Activated CD8-positive, alpha-beta memory T cell treated with anti-CD3 and anti-CD28 coated beads, Interleukin-2, amount 10 ng/mL, durations not matched to agents 7 days and 5 days (primary cell): ENCODE measurements at regions not wholly inside any gene's neighbourhood (a gene's known extent, or its start where the extent isn't known, plus 50 kb on each side); places are given as distances from the start of the nearest gene placed in this dataset.

Experiments used
- ATAC-seq: fragments of 150-1000 bp; cut with Tn5 transposase; one replicate; pipeline ENCODE4 v1.10.0; 2021; ENCODE audit warnings: moderate library complexity
- CTCF ChIA-PET: fragments of 350-600 bp; sonication (Branson Sonifier 250); formaldehyde crosslinking; loops from one replicate; lab custom pipeline; 2021; ENCODE audit warnings: antibody characterized with exemption; lab: Charles Lee
- DNase-seq: peaks from one replicate; pipeline ENCODE4 v3.0.0-alpha.2; 2020
- H3K27ac Mint-ChIP-seq: one replicate; pipeline ENCODE4 v1.8.0; 2021; ENCODE audit warnings: mild to moderate bottlenecking, mixed read lengths
- H3K27me3 Mint-ChIP-seq: one replicate; pipeline ENCODE4 v1.8.0; 2021; ENCODE audit warnings: mixed read lengths
- H3K36me3 Mint-ChIP-seq: one replicate; pipeline ENCODE4 v1.8.0; 2021; ENCODE audit warnings: mild to moderate bottlenecking, mixed read lengths
- H3K4me1 Mint-ChIP-seq: one replicate; pipeline ENCODE4 v1.8.0; 2021; ENCODE audit warnings: mixed read lengths
- H3K4me3 Mint-ChIP-seq: one replicate; pipeline ENCODE4 v1.8.0; 2021; ENCODE audit warnings: mild to moderate bottlenecking, moderate library complexity, mixed read lengths
- H3K9me3 Mint-ChIP-seq: one replicate; pipeline ENCODE4 v1.8.0; 2022; ENCODE audit warnings: low read depth, mixed read lengths

DNA sequence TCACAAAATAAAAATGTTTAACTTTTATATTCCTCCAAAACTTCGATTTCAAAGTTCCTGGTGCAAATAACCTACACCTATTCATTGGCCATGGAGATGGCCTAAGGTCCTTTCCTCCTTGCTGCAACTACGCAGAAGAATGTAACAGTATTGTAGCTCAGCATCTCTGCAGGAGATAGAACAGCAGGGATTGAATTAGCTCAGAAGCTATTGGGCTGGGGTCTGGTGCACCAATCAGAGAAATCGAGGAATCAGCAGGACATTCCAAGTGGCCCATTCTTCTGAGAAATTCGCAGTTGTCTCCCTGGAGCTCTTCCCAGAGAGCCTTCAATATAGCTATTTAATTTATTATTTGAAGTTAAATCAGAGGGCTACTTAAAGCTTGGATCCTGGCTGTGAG is 560.6 kb downstream of the GATA3 start:
- DNase-seq (no peak), ATAC-seq (no peak)
- no peaks in the 10 kb centered on the region for H3K4me1 Mint-ChIP-seq
- H3K27me3 Mint-ChIP-seq, result peaks cover 7% of the 10 kb centered on the region
- H3K27ac Mint-ChIP-seq, result no peak overlapping the region
- CTCF ChIA-PET, result no interaction called here
- H3K4me3 Mint-ChIP-seq, result no peak overlapping the region
- H3K9me3 Mint-ChIP-seq, result peaks cover 3% of the 10 kb centered on the region
- no peaks in the 10 kb centered on the region for H3K36me3 Mint-ChIP-seq

DNA sequence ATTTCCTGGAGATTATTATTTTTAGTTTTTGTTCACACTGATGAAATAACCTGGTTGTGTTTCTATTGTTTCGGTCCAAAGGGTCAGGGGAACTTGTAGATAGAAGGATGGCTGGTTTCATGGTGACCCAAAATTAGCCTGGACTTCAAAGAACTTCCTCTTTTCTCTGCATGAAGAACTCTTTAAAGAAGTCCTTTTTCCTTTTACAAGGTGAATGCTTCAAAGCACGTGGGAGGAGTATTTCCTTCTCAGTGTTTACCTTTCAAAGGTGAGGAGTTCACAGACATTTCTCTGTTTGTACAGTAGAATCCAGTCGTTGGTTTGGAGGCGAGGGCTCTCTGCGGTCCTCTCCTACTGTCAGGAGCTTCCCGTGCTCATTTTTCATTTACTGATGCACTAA is 561.7 kb downstream of the GATA3 start:
- Mint-ChIP-seq H3K27me3 (peaks cover 5% of the 10 kb centered on the region), H3K36me3 (no peaks in the 10 kb centered on the region), H3K4me3 (no peak overlapping the region), H3K9me3 (peaks cover 3% of the 10 kb centered on the region), H3K4me1 (no peaks in the 10 kb centered on the region), H3K27ac (no peak overlapping the region)
- CTCF ChIA-PET, result no interaction called here
- ATAC-seq, result no peak
- DNase-seq, result no peak

DNA sequence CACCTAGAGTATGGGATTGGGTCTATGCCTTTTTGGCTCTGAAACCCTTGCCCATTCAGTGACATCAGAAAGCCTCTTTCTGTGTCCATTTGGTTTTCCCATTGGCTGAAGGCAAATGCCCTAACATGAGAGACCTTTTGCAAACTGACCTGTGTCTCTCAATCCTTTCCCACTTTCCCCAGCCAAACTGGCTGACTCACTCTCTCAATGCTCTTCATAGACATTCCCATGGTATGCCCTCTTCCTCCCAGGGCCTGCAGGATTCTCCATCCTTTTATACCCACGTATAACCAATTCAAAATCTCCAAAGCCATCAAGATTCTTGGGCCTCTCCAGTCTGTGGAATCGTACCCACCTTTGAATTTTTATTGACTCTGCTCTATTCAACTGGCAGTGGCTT is 563.3 kb downstream of the GATA3 start:
- H3K9me3 Mint-ChIP-seq, result no peaks in the 10 kb centered on the region
- no peak overlapping the region for H3K4me3 Mint-ChIP-seq
- no peaks in the 10 kb centered on the region for H3K36me3 Mint-ChIP-seq
- no peak overlapping the region for H3K27ac Mint-ChIP-seq
- CTCF ChIA-PET, result no interaction called here
- peaks cover 5% of the 10 kb centered on the region for H3K27me3 Mint-ChIP-seq
- no peaks in the 10 kb centered on the region for H3K4me1 Mint-ChIP-seq
- DNase-seq (no peak), ATAC-seq (no peak)

DNA sequence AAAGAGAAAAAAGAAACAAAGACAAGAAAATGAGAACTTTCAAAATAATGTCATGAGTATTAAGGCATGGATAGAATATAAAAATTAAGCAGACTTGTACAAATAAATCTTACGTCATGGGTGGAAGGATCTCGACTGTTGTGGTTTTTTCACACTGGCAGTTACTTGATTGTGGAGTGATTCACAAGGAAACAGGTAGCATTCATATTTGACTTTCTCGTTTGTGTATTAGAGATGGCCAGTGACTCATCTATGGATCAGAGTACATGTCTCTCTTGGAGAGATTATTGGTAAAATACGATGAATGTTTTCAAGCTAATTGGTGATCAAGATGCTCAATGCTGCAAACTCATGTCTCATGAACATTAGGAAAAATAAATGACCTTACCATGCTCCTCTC is 564.3 kb downstream of the GATA3 start:
- Mint-ChIP-seq H3K4me3 (no peak overlapping the region), H3K4me1 (no peaks in the 10 kb centered on the region), H3K36me3 (no peaks in the 10 kb centered on the region), H3K27me3 (peaks cover 5% of the 10 kb centered on the region), H3K9me3 (no peaks in the 10 kb centered on the region), H3K27ac (no peak overlapping the region)
- CTCF ChIA-PET, result no interaction called here
- DNase-seq (no peak), ATAC-seq (no peak)

DNA sequence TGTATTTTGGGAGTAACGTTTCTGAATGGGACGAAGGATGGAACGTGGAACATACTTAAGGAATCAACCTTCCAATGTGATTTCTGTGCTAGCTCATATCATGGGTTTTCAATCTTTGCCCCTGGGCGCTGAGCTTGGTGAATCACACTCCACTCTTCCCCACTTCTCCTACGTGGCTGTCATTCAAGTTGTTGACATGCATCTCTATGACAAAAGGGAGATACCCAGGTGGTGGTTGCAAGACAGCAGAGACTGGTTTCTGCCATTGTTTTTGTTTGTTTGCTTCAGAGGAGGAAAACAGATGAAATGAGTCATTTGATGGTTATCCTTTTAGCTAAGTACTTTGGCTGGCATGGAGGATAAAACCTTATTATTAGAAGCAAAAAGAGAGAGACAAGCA is 573.9 kb downstream of the GATA3 start:
- CTCF ChIA-PET, result no interaction called here
- Mint-ChIP-seq H3K27me3 (peaks cover 3% of the 10 kb centered on the region), H3K27ac (no peak overlapping the region), H3K9me3 (no peaks in the 10 kb centered on the region), H3K4me1 (no peaks in the 10 kb centered on the region), H3K36me3 (no peaks in the 10 kb centered on the region), H3K4me3 (no peak overlapping the region)
- DNase-seq, result no peak
- ATAC-seq, result no peak

DNA sequence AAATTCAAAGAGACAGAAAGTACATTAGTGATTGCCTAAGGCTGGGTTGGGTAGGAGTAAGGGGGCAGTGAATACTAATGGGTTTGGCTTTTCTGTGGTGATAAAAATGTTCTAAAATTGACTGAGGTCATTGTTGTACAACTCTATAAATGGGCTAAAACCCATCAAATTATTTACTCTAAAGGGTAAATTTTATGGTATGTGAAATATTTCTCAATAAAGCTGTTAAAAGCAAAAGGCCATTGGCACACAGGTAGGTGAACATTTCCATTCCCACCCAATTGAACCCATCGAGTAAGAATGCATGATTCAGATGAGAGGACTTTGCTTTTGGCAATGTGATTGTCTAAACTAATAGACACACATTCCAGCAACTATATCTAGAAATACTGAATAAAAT is 579.4 kb downstream of the GATA3 start:
- no peaks in the 10 kb centered on the region for H3K4me1 Mint-ChIP-seq
- H3K27me3 Mint-ChIP-seq, result peaks cover 3% of the 10 kb centered on the region
- H3K9me3 Mint-ChIP-seq, result no peaks in the 10 kb centered on the region
- DNase-seq (no peak), ATAC-seq (no peak)
- H3K4me3 Mint-ChIP-seq, result no peak overlapping the region
- CTCF ChIA-PET, result no interaction called here
- H3K36me3 Mint-ChIP-seq, result no peaks in the 10 kb centered on the region
- H3K27ac Mint-ChIP-seq, result no peak overlapping the region

DNA sequence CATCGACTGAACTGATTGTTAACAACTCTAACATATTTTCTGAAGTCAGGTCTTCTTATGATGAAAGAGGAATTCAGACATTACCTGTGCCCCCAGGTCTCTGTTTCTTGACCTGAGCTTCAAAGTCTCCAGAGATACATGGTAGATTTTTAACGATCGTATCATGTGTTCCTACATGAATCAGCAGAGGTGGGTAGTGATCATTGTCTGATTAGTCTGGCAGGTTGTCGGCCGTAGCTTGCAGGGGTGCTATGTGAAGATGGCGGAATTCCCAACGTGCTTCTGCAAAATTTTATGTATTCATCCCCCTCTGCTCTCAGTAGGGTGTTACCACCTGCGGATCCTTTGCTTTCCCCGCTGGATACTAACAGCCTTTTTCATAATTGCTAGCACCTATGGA is 581.9 kb downstream of the GATA3 start:
- no peak overlapping the region for H3K27ac Mint-ChIP-seq

DNA sequence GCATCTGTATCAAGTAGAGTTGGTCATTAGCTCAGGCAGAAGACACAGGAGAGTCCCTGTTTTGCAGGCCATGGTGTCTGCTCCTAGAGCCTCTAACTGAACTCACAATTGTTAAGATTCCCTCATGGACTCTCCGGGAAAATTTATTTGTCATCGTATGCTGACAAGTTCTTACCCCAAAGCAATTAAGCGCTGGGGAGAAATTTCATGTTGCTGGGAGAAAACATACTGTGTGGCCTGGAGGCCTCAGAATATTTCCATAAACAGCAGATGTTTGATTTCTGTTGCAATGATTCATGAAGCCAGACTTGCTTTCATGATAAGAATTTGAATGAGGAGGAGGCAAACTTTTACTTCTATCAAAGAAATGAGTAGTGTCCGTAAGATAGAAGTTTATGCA is 583.2 kb downstream of the GATA3 start:
- DNase-seq, result no peak
- CTCF ChIA-PET, result no interaction called here

More for the DNA sequence above, 581.9 kb downstream of the GATA3 start:
- CTCF ChIA-PET, result no interaction called here
- no peak for DNase-seq
- H3K36me3 Mint-ChIP-seq, result no peaks in the 10 kb centered on the region
- ATAC-seq, result no peak
- H3K9me3 Mint-ChIP-seq, result no peaks in the 10 kb centered on the region
- H3K4me3 Mint-ChIP-seq, result no peak overlapping the region
- no peaks in the 10 kb centered on the region for H3K27me3 Mint-ChIP-seq
- H3K4me1 Mint-ChIP-seq, result no peaks in the 10 kb centered on the region

DNA sequence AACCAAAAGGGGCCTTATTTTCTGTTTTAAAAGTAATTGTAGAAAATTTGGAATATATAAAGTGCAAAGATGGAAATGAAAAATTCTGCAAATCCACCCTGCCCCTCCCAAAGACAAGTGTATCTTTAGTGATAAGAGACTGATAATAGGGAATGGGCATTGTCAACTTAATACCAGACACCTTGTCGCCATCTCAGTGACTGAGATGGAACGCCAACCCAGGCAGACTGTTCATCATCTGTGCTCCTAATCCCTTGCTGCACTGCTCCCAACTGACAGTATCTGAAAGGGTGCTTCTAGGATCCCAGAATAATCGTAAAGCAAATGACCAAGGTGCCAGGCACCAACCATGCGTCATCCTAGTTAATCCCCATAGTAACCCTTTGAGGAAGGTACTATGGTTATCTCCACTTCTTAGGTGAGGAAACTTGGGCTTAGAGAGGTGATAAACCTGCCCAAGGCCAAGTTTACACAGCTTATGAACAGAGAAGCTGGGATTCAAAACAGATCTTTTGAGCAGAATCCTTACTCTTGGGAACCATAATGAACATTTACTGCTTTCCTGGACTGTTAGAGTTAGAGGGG is 583.7 kb downstream of the GATA3 start:
- no peak for DNase-seq
- CTCF ChIA-PET, result no interaction called here
- H3K9me3 Mint-ChIP-seq, result no peaks in the 10 kb centered on the region
- no peaks in the 10 kb centered on the region for H3K27me3 Mint-ChIP-seq
- no peak overlapping the region for H3K27ac Mint-ChIP-seq
- no peaks in the 10 kb centered on the region for H3K36me3 Mint-ChIP-seq
- no peak overlapping the region for H3K4me3 Mint-ChIP-seq
- no peak for ATAC-seq
- no peaks in the 10 kb centered on the region for H3K4me1 Mint-ChIP-seq

More for the DNA sequence above, 583.2 kb downstream of the GATA3 start:
- Mint-ChIP-seq H3K4me3 (no peak overlapping the region), H3K36me3 (no peaks in the 10 kb centered on the region), H3K27me3 (no peaks in the 10 kb centered on the region), H3K4me1 (no peaks in the 10 kb centered on the region), H3K27ac (no peak overlapping the region), H3K9me3 (no peaks in the 10 kb centered on the region)
- ATAC-seq, result no peak

DNA sequence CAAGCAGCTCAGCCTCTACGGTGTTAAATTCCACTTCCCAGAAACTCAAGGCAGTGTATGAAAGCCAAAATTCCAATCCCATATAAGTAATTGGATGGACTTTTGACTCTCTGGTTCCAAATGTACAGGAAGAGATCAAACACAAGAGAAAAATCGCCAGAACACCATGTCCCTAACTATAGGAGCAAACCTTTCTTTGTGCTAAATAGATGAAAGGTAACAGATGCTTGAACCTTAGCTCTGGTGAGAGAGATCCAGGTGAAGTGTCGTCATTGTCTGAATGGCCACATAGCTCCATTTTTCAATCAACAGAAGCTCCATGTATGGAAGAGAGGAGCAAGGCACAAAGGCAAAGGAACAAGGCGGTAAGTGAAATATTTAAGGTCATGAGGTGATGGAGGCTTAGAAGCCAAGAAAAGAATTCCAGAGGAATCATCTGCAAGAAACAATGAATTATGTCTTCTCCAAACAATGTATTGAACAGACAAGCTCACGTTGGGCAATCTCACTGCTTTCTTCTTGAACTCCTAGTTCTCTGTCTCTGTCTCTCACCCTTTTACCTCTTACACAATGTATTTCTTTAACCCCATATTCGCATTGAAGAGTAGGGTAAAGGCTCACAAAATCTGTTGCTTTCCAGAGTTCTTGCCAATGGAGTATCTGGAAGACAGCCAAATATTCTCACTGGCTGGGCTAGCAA is 585.1 kb downstream of the GATA3 start:
- Mint-ChIP-seq H3K4me3 (no peak overlapping the region), H3K27me3 (no peaks in the 10 kb centered on the region), H3K36me3 (no peaks in the 10 kb centered on the region), H3K27ac (no peak overlapping the region), H3K4me1 (no peaks in the 10 kb centered on the region), H3K9me3 (no peaks in the 10 kb centered on the region)
- DNase-seq, result no peak
- ATAC-seq, result no peak
- CTCF ChIA-PET, result no interaction called here

DNA sequence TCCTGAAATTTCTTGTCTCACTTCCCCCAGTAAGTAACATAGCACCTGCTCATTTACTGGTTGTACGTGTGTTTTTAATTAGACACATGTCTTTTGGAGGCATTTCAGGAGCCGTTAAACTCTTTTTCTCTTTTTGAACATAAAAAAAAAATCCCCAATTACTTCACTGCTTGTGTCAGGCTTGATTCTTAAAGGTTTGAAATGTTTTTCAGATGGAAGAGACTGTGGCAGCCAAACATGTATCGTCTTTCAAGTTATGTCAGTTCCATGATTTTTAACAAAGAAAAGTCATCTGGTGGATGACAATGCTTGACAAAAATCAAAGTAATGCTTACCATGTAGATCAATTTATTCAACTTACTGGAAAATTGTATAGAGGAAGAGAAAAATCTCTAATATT is 585.8 kb downstream of the GATA3 start:
- Mint-ChIP-seq H3K4me1 (no peaks in the 10 kb centered on the region), H3K9me3 (no peaks in the 10 kb centered on the region), H3K4me3 (no peak overlapping the region), H3K27me3 (no peaks in the 10 kb centered on the region), H3K36me3 (no peaks in the 10 kb centered on the region), H3K27ac (no peak overlapping the region)
- no peak for ATAC-seq
- DNase-seq, result no peak
- CTCF ChIA-PET, result no interaction called here

DNA sequence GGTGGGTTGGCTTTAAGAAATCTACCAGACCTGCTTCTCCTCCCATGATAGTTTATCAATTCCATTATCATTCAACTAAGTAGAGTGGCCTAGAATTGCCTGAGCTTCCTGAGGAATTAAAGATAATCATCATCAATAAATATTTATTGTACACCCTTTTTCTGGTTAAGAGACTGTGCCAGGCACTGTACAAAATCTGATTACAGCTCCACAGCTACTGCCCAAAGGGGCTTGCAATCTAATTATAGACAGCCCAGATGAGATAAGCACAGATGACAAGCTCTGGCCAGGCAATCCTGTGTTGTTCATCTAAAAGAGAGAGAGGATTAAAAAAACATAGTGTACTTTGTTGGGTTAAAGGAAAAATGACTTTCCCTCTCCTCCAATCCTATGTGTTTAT is 586.4 kb downstream of the GATA3 start:
- Mint-ChIP-seq H3K36me3 (no peaks in the 10 kb centered on the region), H3K27me3 (no peaks in the 10 kb centered on the region), H3K9me3 (no peaks in the 10 kb centered on the region), H3K4me1 (no peaks in the 10 kb centered on the region), H3K4me3 (no peak overlapping the region), H3K27ac (no peak overlapping the region)
- DNase-seq (no peak), ATAC-seq (no peak)
- CTCF ChIA-PET, result no interaction called here

DNA sequence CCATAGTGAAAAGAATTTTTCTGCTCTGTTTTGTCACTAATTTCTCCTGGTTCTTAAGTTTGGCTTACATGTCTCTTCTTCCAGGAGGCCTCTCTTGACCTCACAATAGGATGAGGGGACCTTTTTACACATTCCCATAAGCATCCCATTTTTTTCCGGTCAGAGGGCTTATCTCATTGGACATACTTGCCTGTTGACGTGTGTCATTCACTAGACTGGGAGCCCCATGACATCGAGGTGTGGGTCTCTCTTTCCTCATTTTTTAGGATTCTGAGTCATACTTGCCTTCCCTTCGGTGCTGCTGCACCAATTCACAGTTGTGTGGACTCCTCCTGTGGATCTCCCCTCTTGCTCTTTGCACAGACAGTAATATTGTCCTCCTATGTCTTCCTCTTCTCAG is 601.8 kb downstream of the GATA3 start:
- CTCF ChIA-PET, result no interaction called here
- no peaks in the 10 kb centered on the region for H3K4me1 Mint-ChIP-seq
- DNase-seq, result no peak
- H3K4me3 Mint-ChIP-seq, result no peak overlapping the region
- H3K27me3 Mint-ChIP-seq, result peaks cover 8% of the 10 kb centered on the region
- no peak for ATAC-seq
- H3K27ac Mint-ChIP-seq, result no peak overlapping the region
- H3K36me3 Mint-ChIP-seq, result no peaks in the 10 kb centered on the region
- no peaks in the 10 kb centered on the region for H3K9me3 Mint-ChIP-seq

DNA sequence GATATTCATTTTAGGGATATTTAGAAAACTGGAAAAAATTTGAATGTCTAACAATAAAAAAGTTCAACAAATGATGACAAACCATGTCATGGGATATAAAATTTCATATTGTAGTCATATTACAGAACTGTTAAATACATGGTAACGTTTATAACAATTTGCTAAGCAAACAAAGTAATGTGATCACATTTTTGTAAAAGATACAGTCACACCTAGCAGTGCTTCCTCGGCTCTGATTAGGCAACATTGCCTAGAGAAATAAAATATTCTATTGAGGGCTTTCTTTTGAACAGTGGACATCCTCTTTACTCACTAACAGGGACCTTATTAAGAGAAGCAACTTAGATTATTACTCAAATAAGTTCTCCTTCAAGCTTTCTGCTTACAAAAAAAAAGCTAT is 605.5 kb downstream of the GATA3 start:
- Mint-ChIP-seq H3K4me3 (no peak overlapping the region), H3K36me3 (no peaks in the 10 kb centered on the region), H3K27me3 (peaks cover 8% of the 10 kb centered on the region), H3K4me1 (no peaks in the 10 kb centered on the region), H3K27ac (no peak overlapping the region), H3K9me3 (no peaks in the 10 kb centered on the region)
- CTCF ChIA-PET, result no interaction called here
- ATAC-seq (no peak), DNase-seq (no peak)
